T47D (cell line): ENCODE measurements at regions not wholly inside any gene's neighbourhood (a gene's known extent, or its start where the extent isn't known, plus 50 kb on each side); places are given as distances from the start of the nearest gene placed in this dataset.

Source experiments
- DNase-seq, 2 experiments: peaks; one replicate each; pipeline versions ENCODE4 v3.0.0 to v3.0.0-alpha.2; 2011 to 2012; ENCODE audit warnings: low read depth in 1 of 2, low spot score in 1 of 2
- JUND ChIP-seq: IDR thresholded peaks from 2 replicates; pipeline ENCODE4 v1.6.1; 2012; ENCODE audit warnings: low read depth
- in situ Hi-C: cut with HindIII; loops from 2 replicates; pipeline ENCODE4 v1.10.0; 2016; ENCODE audit warnings: low sequenced_read_pairs, low pct_unique_long_range_greater_than_20kb

- TF ChIP-seq JUND: no peak
- DNase-seq: no peak
- in situ Hi-C loops: no loop called here
These were observed 251.1 kb upstream of the RMST start for GRCh38 chr12:97211416-97211930.

- no peak for DNase-seq
- in situ Hi-C loops: no loop called here
- no peak for TF ChIP-seq JUND
These were observed 245.8 kb upstream of the RMST start for GRCh38 chr12:97216848-97217247.

- no peak for DNase-seq
- in situ Hi-C loops: no loop called here
- no peak for TF ChIP-seq JUND
These were observed 240.2 kb upstream of the RMST start for GRCh38 chr12:97222391-97222790.

GRCh38 chr12:97223419-97223818 is 239.2 kb upstream of the RMST start:
- no peak for TF ChIP-seq JUND
- no peak for DNase-seq
- in situ Hi-C loops: no loop called here

GRCh38 chr12:97229004-97229403 is 233.6 kb upstream of the RMST start:
- no peak for DNase-seq
- no peak for TF ChIP-seq JUND
- in situ Hi-C loops: no loop called here

GRCh38 chr12:97235102-97235501 is 227.5 kb upstream of the RMST start:
- no peak for DNase-seq
- in situ Hi-C loops: no loop called here
- no peak for TF ChIP-seq JUND

- no peak for DNase-seq
- in situ Hi-C loops: no loop called here
- TF ChIP-seq JUND: no peak
These were observed 216.2 kb upstream of the RMST start for GRCh38 chr12:97246368-97246767.

GRCh38 chr12:97250483-97250882 is 212.1 kb upstream of the RMST start:
- no peak for DNase-seq
- in situ Hi-C loops: no loop called here
- TF ChIP-seq JUND: no peak

GRCh38 chr12:97257726-97258125 is 204.9 kb upstream of the RMST start:
- no peak for DNase-seq
- no peak for TF ChIP-seq JUND
- in situ Hi-C loops: no loop called here

- no peak for TF ChIP-seq JUND
- DNase-seq: no peak
- in situ Hi-C loops: no loop called here
These were observed 203.5 kb upstream of the RMST start for GRCh38 chr12:97259098-97259497.

- TF ChIP-seq JUND: no peak
- DNase-seq: no peak
- in situ Hi-C loops: no loop called here
These were observed 201.8 kb upstream of the RMST start for GRCh38 chr12:97260786-97261185.

- no peak for DNase-seq
- no peak for TF ChIP-seq JUND
- in situ Hi-C loops: no loop called here
These were observed 195.4 kb upstream of the RMST start for GRCh38 chr12:97267166-97267565.

GRCh38 chr12:97267594-97268202 is 194.9 kb upstream of the RMST start:
- DNase-seq: no peak
- TF ChIP-seq JUND: no peak
- in situ Hi-C loops: no loop called here

GRCh38 chr12:97272471-97272870 is 190.1 kb upstream of the RMST start:
- TF ChIP-seq JUND: no peak
- no peak for DNase-seq
- in situ Hi-C loops: no loop called here
